ENCODE measurements at regions not wholly inside any gene's neighbourhood (a gene's known extent, or its start where the extent isn't known, plus 50 kb on each side); places are given as distances from the start of the nearest gene placed in this dataset.

DNA sequence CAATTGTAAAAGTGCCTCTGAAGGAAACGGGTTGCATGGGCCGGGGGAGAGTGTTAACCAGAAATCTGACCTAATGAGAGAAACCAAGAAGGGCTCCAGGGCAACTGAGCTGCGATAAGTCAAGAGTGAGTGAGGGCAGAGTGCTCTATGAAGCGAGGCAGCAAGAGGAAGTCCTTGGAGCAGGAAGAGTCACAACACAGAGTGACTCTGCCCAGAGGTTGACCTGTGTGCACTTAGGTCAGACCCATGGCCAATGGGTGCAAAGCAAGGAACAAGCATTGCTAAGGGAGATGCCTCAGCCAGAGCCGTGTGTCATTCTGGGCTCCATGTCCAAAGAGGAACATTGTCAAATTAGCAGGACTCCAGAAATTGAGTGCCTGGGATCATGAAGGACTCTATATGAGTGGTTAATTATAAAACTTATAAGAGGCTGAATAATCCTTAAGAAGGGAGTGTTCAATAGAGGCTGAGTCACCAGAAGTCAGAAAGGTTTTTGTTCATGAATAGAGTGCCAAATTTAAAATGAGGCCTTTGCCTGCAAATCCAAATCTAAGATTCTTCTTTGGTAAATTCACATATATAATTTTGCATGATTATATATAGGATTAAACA, 438.5 kb downstream of the MED10 start:
- H2BK20ac ChIP-seq (ENCODE audit: low read length), result no peak overlapping the region
- no peak overlapping the region for H4K91ac ChIP-seq (replicated peaks; ENCODE audit: insufficient read length, low read length)
- no peak overlapping the region for H3K56ac ChIP-seq (replicated peaks; ENCODE audit: insufficient read length, low read depth, low read length)
- no peaks in the 10 kb centered on the region for H3K27me3 ChIP-seq (replicated peaks in 1 of 4; ENCODE audit: control insufficient read depth in 3 of 4, extremely low read depth in 1 of 4, insufficient read depth in 3 of 4, low read length in 3 of 4)
- no peak overlapping the region for H2BK12ac ChIP-seq (ENCODE audit: low read depth, low read length)
- H3K36me3 ChIP-seq (ENCODE audit: control insufficient read depth in 2 of 4, insufficient read depth in 4 of 4, low read length in 3 of 4), result no peaks in the 10 kb centered on the region
- no peak overlapping the region for H4K5ac ChIP-seq (ENCODE audit: insufficient read length, low read depth, low read length)
- H3K14ac ChIP-seq (ENCODE audit: insufficient read length), result no peak overlapping the region
- H2BK15ac ChIP-seq (ENCODE audit: low read length), result no peak overlapping the region
- no peaks in the 10 kb centered on the region for H3K23me2 ChIP-seq (ENCODE audit: low read depth, low read length)
- H2AFZ ChIP-seq (ENCODE audit: low read length), result no peak overlapping the region
- H3K9ac ChIP-seq (replicated peaks in 1 of 4; ENCODE audit: extremely low read depth in 1 of 4, low read depth in 3 of 4, low read length in 3 of 4), result no peak overlapping the region
- CTCF ChIA-PET (ENCODE audit: partially characterized antibody), result no interaction called here
- H3K23ac ChIP-seq (ENCODE audit: insufficient read length), result no peak overlapping the region
- H2AK5ac ChIP-seq (ENCODE audit: low read depth, low read length), result no peak overlapping the region
- no peaks in the 10 kb centered on the region for H3K9me3 ChIP-seq (ENCODE audit: insufficient read depth in 2 of 2, low read depth in 1 of 2, low read length in 1 of 2)
- H2BK5ac ChIP-seq (ENCODE audit: low read depth, low read length), result no peak overlapping the region
- no peak overlapping the region for H3K18ac ChIP-seq (ENCODE audit: extremely low read depth, low read length)
- no peak for TF ChIP-seq CREB1 (IDR thresholded peaks at IDR 0.05)
- TF ChIP-seq, protein P1, sequence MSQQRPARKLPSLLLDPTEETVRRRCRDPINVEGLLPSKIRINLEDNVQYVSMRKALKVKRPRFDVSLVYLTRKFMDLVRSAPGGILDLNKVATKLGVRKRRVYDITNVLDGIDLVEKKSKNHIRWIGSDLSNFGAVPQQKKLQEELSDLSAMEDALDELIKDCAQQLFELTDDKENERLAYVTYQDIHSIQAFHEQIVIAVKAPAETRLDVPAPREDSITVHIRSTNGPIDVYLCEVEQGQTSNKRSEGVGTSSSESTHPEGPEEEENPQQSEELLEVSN (IDR thresholded peaks at IDR 0.05), result no peak
- no peak for TF ChIP-seq SIRT6 (IDR thresholded peaks at IDR 0.05; ENCODE audit: low read length)
- no peak for TF ChIP-seq SIX5 (IDR thresholded peaks at IDR 0.05; ENCODE audit: low read depth, low read length)
- no peak for TF ChIP-seq SAP30 (IDR thresholded peaks at IDR 0.05; ENCODE audit: insufficient read depth, insufficient replicate concordance, low read length)
- no peak for TF ChIP-seq EP300 (IDR thresholded peaks at IDR 0.05; ENCODE audit: borderline replicate concordance in 1 of 2, low read depth in 2 of 2, low read length in 2 of 2)
- no peak for TF ChIP-seq CEBPB (IDR thresholded peaks at IDR 0.05; ENCODE audit: low read depth, low read length)
- no peak for TF ChIP-seq POLR2AphosphoS5 (IDR thresholded peaks at IDR 0.05; ENCODE audit: low read depth, low read length)
- TF ChIP-seq BRCA1 (IDR thresholded peaks at IDR 0.05; ENCODE audit: low read depth, low read length), result no peak
- no peak for TF ChIP-seq CBX5 (IDR thresholded peaks at IDR 0.05; ENCODE audit: low read depth, low read length)
- TF ChIP-seq KDM1A (IDR thresholded peaks at IDR 0.05; ENCODE audit: borderline replicate concordance, low read length), result no peak
- TF ChIP-seq, protein P2, sequence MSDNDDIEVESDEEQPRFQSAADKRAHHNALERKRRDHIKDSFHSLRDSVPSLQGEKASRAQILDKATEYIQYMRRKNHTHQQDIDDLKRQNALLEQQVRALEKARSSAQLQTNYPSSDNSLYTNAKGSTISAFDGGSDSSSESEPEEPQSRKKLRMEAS (IDR thresholded peaks at IDR 0.05), result no peak
- TF ChIP-seq POU5F1 (IDR thresholded peaks at IDR 0.05; ENCODE audit: low read depth, low read length), result no peak
- no peaks in the 10 kb centered on the region for H3K79me1 ChIP-seq (ENCODE audit: low read depth, low read length)
- H4K8ac ChIP-seq (ENCODE audit: extremely low read depth, insufficient read depth, low read length), result no peak overlapping the region
- no peak overlapping the region for H3K4me2 ChIP-seq (ENCODE audit: insufficient read depth in 1 of 2, low read depth in 2 of 2, low read length in 2 of 2)
- POLR2A ChIA-PET (ENCODE audit: partially characterized antibody), result no interaction called here
- no peak for DNase-seq (ENCODE audit: low read depth in 1 of 2, low spot score in 2 of 2)
- H3K4me1 ChIP-seq (replicated peaks in 1 of 4; ENCODE audit: control insufficient read depth in 3 of 4, insufficient read depth in 4 of 4, low read length in 3 of 4), result no peaks in the 10 kb centered on the region
- FAIRE-seq, result no peak
- H2BK120ac ChIP-seq (replicated peaks; ENCODE audit: low read depth, low read length), result no peak overlapping the region
- no peaks in the 10 kb centered on the region for H4K20me1 ChIP-seq (replicated peaks in 1 of 2; ENCODE audit: control insufficient read depth in 1 of 2, insufficient read depth in 2 of 2, low read length in 2 of 2)
- H3K27ac ChIP-seq (ENCODE audit: low read depth, low read length), result no peak overlapping the region
- no peak overlapping the region for H3K4me3 ChIP-seq (ENCODE audit: extremely low read depth in 1 of 4, insufficient read depth in 2 of 4, low read depth in 3 of 4, low read length in 4 of 4)
- H3K79me2 ChIP-seq (ENCODE audit: control insufficient read depth in 1 of 2, insufficient read depth in 2 of 2, low read length in 2 of 2), result no peaks in the 10 kb centered on the region
- H3K4ac ChIP-seq (replicated peaks; ENCODE audit: insufficient read length, low read depth, low read length), result no peak overlapping the region
- WGBS, 2 experiments (ENCODE audit: extremely low coverage in 1 of 2, insufficient coverage in 1 of 2, insufficient read length in 1 of 2, insufficient replicate concordance in 2 of 2, low coverage in 1 of 2, low lambda C conversion rate in 2 of 2, missing lambda C conversion rate in 1 of 2), result 94% methylated on average over 5 of the region's 5 CpGs; no CpG with 5 or more reads in 1 of the 2 experiments

All from H1 (cell line).